ENCODE measurements at regions not wholly inside any gene's neighbourhood (a gene's known extent, or its start where the extent isn't known, plus 50 kb on each side); places are given as distances from the start of the nearest gene placed in this dataset.

DNA sequence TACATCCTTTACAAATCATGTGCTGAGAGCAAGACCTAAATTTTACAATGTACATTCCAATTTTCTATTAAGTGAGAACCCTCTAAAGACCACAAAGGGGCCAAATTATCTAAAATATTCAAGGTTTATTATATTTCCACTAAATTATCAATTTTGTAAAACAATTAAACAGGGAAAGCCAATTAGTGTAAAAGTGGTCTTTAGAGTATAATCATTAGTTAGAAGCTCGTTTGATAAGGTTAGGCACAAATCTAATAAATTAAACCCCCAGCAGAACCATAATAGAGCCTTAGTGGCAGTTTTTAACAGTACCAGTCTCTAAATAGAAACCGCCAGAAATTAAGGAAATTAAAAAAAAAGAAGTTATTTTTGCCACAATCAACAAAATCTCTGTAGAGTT is 249.1 kb upstream of the MANEA start:
- no peak for TF ChIP-seq FOXP2 (optimal IDR thresholded peaks at IDR 0.05; ENCODE audit: borderline replicate concordance, extremely low read depth, extremely low read length, insufficient read depth)
- TF ChIP-seq, protein P1, sequence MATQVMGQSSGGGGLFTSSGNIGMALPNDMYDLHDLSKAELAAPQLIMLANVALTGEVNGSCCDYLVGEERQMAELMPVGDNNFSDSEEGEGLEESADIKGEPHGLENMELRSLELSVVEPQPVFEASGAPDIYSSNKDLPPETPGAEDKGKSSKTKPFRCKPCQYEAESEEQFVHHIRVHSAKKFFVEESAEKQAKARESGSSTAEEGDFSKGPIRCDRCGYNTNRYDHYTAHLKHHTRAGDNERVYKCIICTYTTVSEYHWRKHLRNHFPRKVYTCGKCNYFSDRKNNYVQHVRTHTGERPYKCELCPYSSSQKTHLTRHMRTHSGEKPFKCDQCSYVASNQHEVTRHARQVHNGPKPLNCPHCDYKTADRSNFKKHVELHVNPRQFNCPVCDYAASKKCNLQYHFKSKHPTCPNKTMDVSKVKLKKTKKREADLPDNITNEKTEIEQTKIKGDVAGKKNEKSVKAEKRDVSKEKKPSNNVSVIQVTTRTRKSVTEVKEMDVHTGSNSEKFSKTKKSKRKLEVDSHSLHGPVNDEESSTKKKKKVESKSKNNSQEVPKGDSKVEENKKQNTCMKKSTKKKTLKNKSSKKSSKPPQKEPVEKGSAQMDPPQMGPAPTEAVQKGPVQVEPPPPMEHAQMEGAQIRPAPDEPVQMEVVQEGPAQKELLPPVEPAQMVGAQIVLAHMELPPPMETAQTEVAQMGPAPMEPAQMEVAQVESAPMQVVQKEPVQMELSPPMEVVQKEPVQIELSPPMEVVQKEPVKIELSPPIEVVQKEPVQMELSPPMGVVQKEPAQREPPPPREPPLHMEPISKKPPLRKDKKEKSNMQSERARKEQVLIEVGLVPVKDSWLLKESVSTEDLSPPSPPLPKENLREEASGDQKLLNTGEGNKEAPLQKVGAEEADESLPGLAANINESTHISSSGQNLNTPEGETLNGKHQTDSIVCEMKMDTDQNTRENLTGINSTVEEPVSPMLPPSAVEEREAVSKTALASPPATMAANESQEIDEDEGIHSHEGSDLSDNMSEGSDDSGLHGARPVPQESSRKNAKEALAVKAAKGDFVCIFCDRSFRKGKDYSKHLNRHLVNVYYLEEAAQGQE (IDR thresholded peaks at IDR 0.05; ENCODE audit: insufficient read depth in 1 of 2, low read depth in 2 of 2, low read length in 2 of 2) = no peak
- TF ChIP-seq TAF1 (IDR thresholded peaks at IDR 0.05; ENCODE audit: borderline replicate concordance, insufficient read depth, low read length) = no peak
- no peak for TF ChIP-seq POLR2AphosphoS5 (IDR thresholded peaks at IDR 0.05; ENCODE audit: low read depth, low read length)
- TF ChIP-seq SIN3A (IDR thresholded peaks at IDR 0.05; ENCODE audit: borderline replicate concordance, insufficient read depth, low read length) = no peak
